Ishikawa (cell line): ENCODE measurements at regions not wholly inside any gene's neighbourhood (a gene's known extent, or its start where the extent isn't known, plus 50 kb on each side); places are given as distances from the start of the nearest gene placed in this dataset.

ENCODE experiments used
- CEBPB ChIP-seq: IDR thresholded peaks from 2 replicates; pipeline ENCODE4 v1.6.1; 2012
- CREB1 ChIP-seq: IDR thresholded peaks from 2 replicates; pipeline ENCODE4 v1.6.1; 2012; ENCODE audit warnings: low read depth
- EGR1 ChIP-seq: IDR thresholded peaks from 2 replicates; pipeline ENCODE4 v1.6.1; 2012
- EP300 ChIP-seq: IDR thresholded peaks from 2 replicates; pipeline ENCODE4 v1.6.1; 2012; ENCODE audit warnings: borderline replicate concordance
- FOXM1 ChIP-seq: IDR thresholded peaks from 2 replicates; pipeline ENCODE4 v1.6.1; 2012; ENCODE audit warnings: low read depth, borderline replicate concordance
- NFIC ChIP-seq: IDR thresholded peaks from 2 replicates; pipeline ENCODE4 v1.6.1; 2012
- RAD21 ChIP-seq: IDR thresholded peaks from 2 replicates; pipeline ENCODE4 v1.6.1; 2012; ENCODE audit warnings: low read depth
- TAF1 ChIP-seq: IDR thresholded peaks from 2 replicates; pipeline ENCODE4 v1.6.1; 2012; ENCODE audit warnings: low read depth, mild to moderate bottlenecking
- TCF12 ChIP-seq: IDR thresholded peaks from 2 replicates; pipeline ENCODE4 v1.6.1; 2012; ENCODE audit warnings: low read depth
- TEAD4 ChIP-seq: IDR thresholded peaks from 2 replicates; pipeline ENCODE4 v1.6.1; 2012
- YY1 ChIP-seq: IDR thresholded peaks from 2 replicates; pipeline ENCODE4 v1.6.1; 2012; ENCODE audit warnings: low read depth
- ZBTB7A ChIP-seq: IDR thresholded peaks from 2 replicates; pipeline ENCODE4 v1.6.1; 2012; ENCODE audit warnings: low read depth
- TF ChIP-seq, protein P1 (sequence below): IDR thresholded peaks from 2 replicates; pipeline ENCODE4 v1.6.1; 2012
- TF ChIP-seq, protein P2 (sequence below): IDR thresholded peaks from 2 replicates; pipeline ENCODE4 v1.6.1; 2012
- TF ChIP-seq, protein P3 (sequence below): IDR thresholded peaks from 2 replicates; pipeline ENCODE4 v1.6.1; 2012; ENCODE audit warnings: low read depth, mild to moderate bottlenecking

DNA sequence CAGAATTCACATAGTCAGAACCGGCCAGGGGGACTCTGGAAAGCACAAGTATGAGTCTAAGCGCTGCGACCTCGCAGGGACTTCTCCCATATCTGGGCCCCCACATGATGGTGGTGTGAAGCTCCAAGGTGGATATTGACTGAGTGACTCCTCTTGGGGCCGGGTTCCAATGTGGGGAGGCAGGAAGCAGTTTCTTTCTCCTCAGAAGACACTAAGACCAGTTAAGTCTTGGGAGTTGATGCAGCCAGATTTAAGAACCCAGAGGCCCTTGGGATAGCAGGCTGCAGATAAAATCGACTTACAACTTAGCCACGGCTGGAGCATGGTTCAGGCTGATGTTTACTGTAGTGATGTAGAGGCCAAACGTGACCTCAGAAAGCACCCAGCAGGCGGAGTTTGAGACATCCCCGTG, 55.4 kb upstream of the KLF13 start:
- no peak for TF ChIP-seq FOXM1
- TF ChIP-seq, protein P1, sequence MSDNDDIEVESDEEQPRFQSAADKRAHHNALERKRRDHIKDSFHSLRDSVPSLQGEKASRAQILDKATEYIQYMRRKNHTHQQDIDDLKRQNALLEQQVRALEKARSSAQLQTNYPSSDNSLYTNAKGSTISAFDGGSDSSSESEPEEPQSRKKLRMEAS, result no peak
- TF ChIP-seq, protein P2, sequence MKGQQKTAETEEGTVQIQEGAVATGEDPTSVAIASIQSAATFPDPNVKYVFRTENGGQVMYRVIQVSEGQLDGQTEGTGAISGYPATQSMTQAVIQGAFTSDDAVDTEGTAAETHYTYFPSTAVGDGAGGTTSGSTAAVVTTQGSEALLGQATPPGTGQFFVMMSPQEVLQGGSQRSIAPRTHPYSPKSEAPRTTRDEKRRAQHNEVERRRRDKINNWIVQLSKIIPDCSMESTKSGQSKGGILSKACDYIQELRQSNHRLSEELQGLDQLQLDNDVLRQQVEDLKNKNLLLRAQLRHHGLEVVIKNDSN, result no peak
- no peak for TF ChIP-seq EGR1
- no peak for TF ChIP-seq EP300
- no peak for TF ChIP-seq NFIC
- TF ChIP-seq TAF1, result no peak
- TF ChIP-seq CEBPB, result no peak
- TF ChIP-seq YY1, result no peak
- TF ChIP-seq CREB1, result no peak
- no peak for TF ChIP-seq ZBTB7A
- TF ChIP-seq, protein P3, sequence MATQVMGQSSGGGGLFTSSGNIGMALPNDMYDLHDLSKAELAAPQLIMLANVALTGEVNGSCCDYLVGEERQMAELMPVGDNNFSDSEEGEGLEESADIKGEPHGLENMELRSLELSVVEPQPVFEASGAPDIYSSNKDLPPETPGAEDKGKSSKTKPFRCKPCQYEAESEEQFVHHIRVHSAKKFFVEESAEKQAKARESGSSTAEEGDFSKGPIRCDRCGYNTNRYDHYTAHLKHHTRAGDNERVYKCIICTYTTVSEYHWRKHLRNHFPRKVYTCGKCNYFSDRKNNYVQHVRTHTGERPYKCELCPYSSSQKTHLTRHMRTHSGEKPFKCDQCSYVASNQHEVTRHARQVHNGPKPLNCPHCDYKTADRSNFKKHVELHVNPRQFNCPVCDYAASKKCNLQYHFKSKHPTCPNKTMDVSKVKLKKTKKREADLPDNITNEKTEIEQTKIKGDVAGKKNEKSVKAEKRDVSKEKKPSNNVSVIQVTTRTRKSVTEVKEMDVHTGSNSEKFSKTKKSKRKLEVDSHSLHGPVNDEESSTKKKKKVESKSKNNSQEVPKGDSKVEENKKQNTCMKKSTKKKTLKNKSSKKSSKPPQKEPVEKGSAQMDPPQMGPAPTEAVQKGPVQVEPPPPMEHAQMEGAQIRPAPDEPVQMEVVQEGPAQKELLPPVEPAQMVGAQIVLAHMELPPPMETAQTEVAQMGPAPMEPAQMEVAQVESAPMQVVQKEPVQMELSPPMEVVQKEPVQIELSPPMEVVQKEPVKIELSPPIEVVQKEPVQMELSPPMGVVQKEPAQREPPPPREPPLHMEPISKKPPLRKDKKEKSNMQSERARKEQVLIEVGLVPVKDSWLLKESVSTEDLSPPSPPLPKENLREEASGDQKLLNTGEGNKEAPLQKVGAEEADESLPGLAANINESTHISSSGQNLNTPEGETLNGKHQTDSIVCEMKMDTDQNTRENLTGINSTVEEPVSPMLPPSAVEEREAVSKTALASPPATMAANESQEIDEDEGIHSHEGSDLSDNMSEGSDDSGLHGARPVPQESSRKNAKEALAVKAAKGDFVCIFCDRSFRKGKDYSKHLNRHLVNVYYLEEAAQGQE, result no peak
- no peak for TF ChIP-seq TEAD4
- TF ChIP-seq TCF12, result no peak
- TF ChIP-seq RAD21, result no peak

DNA sequence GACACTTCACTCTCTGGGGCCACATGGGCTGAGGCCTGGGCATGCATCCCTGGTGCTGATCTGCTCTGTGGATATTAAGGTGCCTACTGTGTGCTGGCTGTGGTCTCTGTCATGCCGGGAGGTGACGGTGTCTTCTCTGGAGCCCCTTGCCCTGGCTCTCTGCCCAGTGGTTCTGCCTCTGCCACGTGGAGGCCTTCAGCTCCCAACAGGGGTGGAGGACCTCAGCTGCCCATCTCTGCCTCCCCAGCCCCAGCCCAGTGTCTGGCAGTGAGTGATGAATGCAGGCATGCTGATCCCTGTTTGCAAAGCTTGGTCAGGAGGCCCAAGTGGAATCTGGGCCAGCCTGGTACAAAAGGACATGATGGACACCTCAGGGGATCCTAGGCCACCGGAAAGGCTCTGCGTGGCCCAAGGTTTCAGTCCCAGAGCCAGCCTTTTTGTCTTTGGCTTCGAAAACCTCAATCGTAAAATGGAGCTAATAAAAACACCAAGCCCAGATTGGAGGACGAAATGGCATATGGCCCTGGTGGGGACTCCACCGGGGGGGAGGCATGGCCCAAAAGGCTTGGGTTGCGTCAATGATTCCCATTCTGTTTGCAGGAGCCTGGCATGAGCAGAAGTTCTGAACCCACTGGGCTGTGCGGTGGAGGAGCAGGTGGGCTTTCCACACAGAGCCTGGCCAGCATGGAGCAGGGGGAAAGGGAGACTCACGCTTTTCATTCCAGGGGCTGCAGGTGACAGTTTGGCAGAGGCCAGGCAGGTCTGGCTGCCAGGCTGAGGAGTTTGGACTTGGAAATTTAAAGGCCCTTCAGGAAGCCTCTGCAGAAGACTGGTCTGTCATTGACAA, 54.7 kb upstream of the KLF13 start:
- no peak for TF ChIP-seq EGR1
- no peak for TF ChIP-seq TCF12
- no peak for TF ChIP-seq CEBPB
- TF ChIP-seq, protein P2, result no peak
- TF ChIP-seq, protein P1, result no peak
- TF ChIP-seq EP300, result no peak
- no peak for TF ChIP-seq FOXM1
- TF ChIP-seq RAD21, result no peak
- TF ChIP-seq CREB1, result no peak
- TF ChIP-seq TAF1, result no peak
- TF ChIP-seq, protein P3, result no peak
- TF ChIP-seq NFIC, result no peak
- no peak for TF ChIP-seq ZBTB7A
- TF ChIP-seq YY1, result no peak
- TF ChIP-seq TEAD4, result no peak

DNA sequence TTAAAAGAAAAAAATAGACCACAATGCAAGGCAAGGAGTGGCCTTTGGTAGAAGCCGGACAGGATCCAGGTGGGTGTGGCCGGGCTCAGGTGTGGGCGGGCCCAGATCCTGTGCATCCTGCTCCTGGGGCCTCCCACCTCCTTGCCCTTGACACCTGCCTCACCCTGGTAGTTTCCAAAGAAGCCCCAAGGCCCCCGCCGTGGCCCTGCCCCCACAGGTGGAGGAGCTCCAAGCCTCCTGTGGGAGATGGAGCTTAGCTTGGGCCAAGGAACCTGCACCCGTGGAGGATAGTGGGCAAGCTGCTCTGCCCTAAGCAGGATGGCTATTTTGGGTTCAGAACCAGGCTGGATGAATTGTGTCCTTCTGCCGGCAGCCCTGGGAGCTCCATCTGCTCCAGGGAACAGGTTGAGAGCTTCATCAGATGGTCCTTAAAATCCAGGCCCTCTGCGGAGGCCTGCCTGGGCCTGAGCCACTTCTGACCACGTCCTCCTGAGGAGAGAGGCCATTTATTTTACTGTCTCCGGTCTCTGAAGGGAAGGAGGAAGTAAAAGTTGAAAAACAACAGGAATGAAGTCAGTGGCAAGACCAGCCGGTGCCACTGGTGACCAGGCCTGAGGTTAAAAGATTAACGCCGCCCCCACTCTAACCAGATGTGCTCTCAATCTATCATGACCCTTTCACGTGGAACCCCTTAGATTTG, 53.9 kb upstream of the KLF13 start:
- TF ChIP-seq TCF12 (no peak), EGR1 (no peak), TEAD4 (no peak), RAD21 (no peak), NFIC (no peak), TAF1 (no peak), CREB1 (no peak), ZBTB7A (no peak), EP300 (no peak), CEBPB (no peak), FOXM1 (no peak), YY1 (no peak)
- TF ChIP-seq, protein P3, result no peak
- TF ChIP-seq, protein P1, result no peak
- TF ChIP-seq, protein P2, result no peak
